Activated T-cell treated with anti-CD3 and anti-CD28 coated beads, Interleukin-2, amount 50 U/mL, for 24 hours (primary cell): ENCODE measurements at regions not wholly inside any gene's neighbourhood (a gene's known extent, or its start where the extent isn't known, plus 50 kb on each side); places are given as distances from the start of the nearest gene placed in this dataset.
"Not testable (repeated sequence)": the region's sequence is repeated elsewhere in the genome, so short reads cannot be mapped to it uniquely, and the experiment has no call there.

Source experiments
- DNase-seq: peaks from one replicate; pipeline ENCODE4 v3.0.0-alpha.2; 2020
- H3K27ac Mint-ChIP-seq: 2 replicates; pipeline ENCODE4 v1.8.0; 2020; ENCODE audit warnings: mild to moderate bottlenecking, mixed read lengths
- H3K27me3 Mint-ChIP-seq: 2 replicates; pipeline ENCODE4 v1.8.0; 2020; ENCODE audit warnings: mixed read lengths
- H3K36me3 Mint-ChIP-seq: 2 replicates; pipeline ENCODE4 v1.8.0; 2020; ENCODE audit warnings: low read depth, mixed read lengths
- H3K4me1 Mint-ChIP-seq: 2 replicates; pipeline ENCODE4 v1.8.0; 2020; ENCODE audit warnings: low read depth, mixed read lengths
- H3K4me3 Mint-ChIP-seq: 2 replicates; pipeline ENCODE4 v1.8.0; 2020; ENCODE audit warnings: mild to moderate bottlenecking, moderate library complexity, mixed read lengths
- H3K9me3 Mint-ChIP-seq: 2 replicates; pipeline ENCODE4 v1.8.0; 2020; ENCODE audit warnings: mixed read lengths

DNA sequence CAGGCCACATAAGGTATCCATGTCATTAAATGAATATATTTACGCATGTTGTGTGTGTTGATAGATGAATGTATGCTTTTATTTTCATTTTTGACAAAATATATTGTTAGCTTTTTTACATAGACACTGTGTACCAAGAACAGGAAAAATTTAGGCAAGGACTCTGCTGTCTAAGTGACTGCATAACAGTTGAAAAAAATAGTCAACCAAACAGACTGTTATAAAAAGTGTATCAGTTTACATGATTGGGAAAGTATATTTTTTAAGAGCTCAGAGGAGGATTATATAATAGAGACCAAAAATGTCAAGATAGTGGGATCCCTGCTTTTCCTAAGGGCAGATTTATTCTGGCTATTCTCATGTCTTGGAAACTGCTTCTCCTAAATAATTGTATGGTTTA lies 858.0 kb downstream of the SLITRK1 start:
- peaks cover 4% of the 10 kb centered on the region for H3K9me3 Mint-ChIP-seq

DNA sequence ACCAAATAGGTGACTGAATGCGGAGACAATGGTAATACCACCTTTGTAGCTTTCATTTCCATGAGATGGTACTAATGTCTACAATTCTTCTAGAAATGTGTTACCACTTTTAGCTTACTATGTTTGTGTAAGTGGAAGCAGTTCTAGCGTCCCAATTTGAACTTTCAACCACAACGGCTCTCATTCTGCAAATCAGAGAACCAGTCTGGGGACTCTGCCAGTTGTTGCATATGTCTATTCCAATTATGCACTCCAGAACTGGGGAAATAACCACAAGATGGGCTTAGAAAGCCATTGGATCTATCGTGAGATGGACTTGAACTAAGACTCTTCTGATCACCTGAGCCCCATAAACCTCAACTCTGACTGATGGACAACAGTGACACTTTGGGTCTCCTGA lies 862.3 kb downstream of the SLITRK1 start:
- Mint-ChIP-seq H3K4me3 (no peak overlapping the region), H3K36me3 (no peaks in the 10 kb centered on the region), H3K9me3 (peaks cover 6% of the 10 kb centered on the region), H3K27me3 (no peaks in the 10 kb centered on the region), H3K4me1 (no peaks in the 10 kb centered on the region), H3K27ac (no peak overlapping the region)
- DNase-seq = no peak

More for the DNA sequence above, 858.0 kb downstream of the SLITRK1 start:
- Mint-ChIP-seq H3K4me1 (no peaks in the 10 kb centered on the region), H3K27me3 (no peaks in the 10 kb centered on the region), H3K4me3 (no peak overlapping the region), H3K36me3 (no peaks in the 10 kb centered on the region), H3K27ac (no peak overlapping the region)
- DNase-seq = no peak

DNA sequence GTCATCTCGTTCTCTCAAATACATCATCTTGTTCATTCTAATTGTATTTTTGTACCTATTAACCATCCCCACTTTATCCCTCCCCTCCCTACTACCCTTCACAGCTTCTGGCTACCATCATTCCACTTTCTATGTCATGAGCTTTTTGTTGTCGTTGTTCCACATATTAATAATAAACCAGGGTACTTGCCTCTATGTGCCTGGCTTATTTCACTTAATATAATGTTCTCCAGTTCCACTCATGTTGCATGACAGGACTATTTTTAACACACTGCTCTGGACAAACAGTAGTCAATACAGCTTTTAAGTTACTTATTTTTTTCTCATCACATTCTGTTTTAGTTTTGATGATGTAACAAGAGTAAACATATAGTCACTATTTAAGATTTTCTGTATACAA lies 872.3 kb downstream of the SLITRK1 start:
- H3K27ac Mint-ChIP-seq = no peak overlapping the region
- H3K36me3 Mint-ChIP-seq = no peaks in the 10 kb centered on the region
- no peak overlapping the region for H3K4me3 Mint-ChIP-seq
- no peaks in the 10 kb centered on the region for H3K4me1 Mint-ChIP-seq
- H3K9me3 Mint-ChIP-seq = peaks cover 2% of the 10 kb centered on the region
- no peaks in the 10 kb centered on the region for H3K27me3 Mint-ChIP-seq
- DNase-seq = no peak

DNA sequence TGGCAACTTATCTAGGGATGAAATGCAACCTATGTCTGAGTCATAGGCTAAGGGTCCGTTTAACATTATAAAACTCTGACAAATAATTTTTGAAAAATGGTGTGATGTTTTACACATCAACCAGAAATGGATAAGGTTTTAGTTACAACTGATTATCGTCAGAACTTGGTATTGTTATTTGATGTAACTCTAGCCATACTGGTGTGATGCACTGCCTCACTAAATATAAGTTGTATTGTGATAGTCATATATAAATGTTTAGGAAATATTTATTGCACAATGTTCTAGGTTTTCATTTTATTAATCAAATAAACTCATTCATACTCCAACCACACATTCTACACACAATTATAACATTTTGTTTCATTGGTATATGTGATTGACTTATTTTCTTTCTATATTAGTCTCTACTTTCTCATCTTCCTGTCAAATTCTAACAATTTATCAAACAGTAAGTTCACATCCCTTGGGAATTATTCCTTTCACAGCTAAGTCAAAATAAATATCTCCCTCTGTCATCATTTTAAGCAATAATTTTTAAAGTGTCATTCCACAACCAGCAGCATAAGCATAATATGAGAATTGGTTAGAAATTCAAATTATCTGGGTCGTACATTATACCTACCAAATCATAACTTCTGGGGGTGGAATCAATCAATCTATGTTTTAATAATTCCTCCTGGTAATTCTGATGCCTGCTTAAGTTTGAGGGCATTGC lies 873.9 kb downstream of the SLITRK1 start:
- no peaks in the 10 kb centered on the region for H3K4me1 Mint-ChIP-seq
- no peak for DNase-seq
- no peaks in the 10 kb centered on the region for H3K27me3 Mint-ChIP-seq
- no peak overlapping the region for H3K27ac Mint-ChIP-seq
- H3K36me3 Mint-ChIP-seq = no peaks in the 10 kb centered on the region
- peaks cover 5% of the 10 kb centered on the region for H3K9me3 Mint-ChIP-seq
- H3K4me3 Mint-ChIP-seq = no peak overlapping the region

GRCh38 chr13:83007226-83007625 lies 875.0 kb downstream of the SLITRK1 start:
- Mint-ChIP-seq H3K9me3 (peaks cover 7% of the 10 kb centered on the region), H3K36me3 (no peaks in the 10 kb centered on the region), H3K27ac (no peak overlapping the region), H3K27me3 (no peaks in the 10 kb centered on the region), H3K4me3 (no peak overlapping the region), H3K4me1 (no peaks in the 10 kb centered on the region)
- DNase-seq = no peak

DNA sequence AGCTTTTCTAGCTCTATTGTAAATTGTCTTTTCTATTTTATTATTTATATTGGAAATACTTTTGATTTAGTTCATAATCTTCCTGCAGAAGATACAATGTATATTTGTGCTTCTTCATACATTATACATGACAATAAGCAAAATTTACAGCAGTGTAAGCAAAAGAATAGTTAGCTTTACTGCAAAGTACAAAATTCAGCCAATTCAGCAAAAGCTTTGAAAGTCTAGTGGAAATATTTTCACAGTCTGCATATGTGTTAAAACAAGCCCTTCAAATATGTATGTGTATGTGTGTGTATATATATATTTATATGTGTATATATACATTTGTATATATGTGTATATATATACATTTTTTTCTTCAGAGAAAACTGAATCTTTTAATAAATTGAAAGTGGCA lies 879.1 kb downstream of the SLITRK1 start:
- DNase-seq = no peak
- Mint-ChIP-seq H3K27ac (no peak overlapping the region), H3K4me3 (no peak overlapping the region), H3K27me3 (no peaks in the 10 kb centered on the region), H3K9me3 (peaks cover 10% of the 10 kb centered on the region), H3K4me1 (no peaks in the 10 kb centered on the region), H3K36me3 (no peaks in the 10 kb centered on the region)

DNA sequence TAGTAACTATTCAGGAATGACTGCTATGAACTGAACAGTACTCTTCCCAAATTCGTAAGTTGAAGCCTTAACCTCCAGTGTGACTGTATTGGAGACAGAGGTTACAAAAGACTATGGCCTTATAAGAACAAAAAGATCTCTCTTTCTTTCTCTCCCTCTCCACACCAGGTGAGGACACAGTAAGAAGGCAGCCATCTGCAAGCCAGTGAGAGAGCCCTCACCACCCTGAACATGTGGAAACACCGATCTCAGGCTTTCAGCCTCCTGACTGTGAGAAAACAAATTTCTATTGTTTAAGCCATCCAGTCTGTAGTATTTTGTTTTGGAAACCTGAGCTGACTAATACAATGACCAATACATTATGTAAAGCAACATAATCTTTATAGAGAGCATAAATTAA lies 888.9 kb downstream of the SLITRK1 start:
- Mint-ChIP-seq H3K36me3 (no peaks in the 10 kb centered on the region), H3K27ac (no peak overlapping the region), H3K4me3 (no peak overlapping the region), H3K4me1 (no peaks in the 10 kb centered on the region), H3K27me3 (no peaks in the 10 kb centered on the region), H3K9me3 (peaks cover 9% of the 10 kb centered on the region)
- no peak for DNase-seq

- Mint-ChIP-seq H3K9me3 (no peaks in the 10 kb centered on the region), H3K4me1 (no peaks in the 10 kb centered on the region)
Measured at GRCh38 chr13:82976499-82976898, 905.8 kb downstream of the SLITRK1 start.

DNA sequence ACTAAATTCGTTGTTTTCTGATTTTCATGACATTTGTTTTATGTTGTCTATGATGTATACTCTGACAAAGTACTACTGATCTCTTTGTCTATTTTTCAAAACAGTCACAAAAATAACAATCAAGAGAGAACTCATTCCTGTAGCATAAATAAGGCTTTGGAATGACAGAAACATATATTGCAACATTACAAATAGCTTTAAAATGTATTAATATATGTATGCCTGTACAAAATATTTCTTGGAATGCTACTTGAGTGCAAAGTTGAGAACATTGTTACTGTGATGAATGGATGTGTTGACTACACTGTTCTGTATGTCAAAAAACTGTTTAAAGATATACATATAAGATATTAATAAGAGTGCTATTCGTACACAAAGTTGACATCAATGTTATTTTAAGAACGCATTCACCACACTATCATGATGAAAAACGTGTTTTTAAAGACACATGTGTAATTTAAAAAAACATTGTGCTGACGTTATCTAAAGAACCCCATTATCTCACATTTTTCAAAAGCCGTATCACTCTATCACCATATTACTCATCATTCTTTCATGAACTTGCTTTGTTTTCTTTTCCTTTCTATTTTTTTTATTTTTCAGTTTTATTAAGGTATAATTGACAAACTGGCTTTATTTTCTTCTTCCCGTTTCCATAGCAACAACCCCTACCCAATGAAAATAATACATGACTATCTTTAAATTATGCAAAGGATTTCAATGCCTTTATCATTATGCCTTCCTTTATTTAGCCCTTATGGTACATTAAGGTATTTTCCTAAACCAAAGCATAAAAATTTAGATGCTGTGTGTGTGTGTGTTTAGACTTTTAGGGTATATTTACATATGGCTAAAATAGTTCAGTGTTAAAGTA lies 918.8 kb downstream of the SLITRK1 start:
- Mint-ChIP-seq H3K4me3 (no peak overlapping the region), H3K27me3 (no peaks in the 10 kb centered on the region), H3K36me3 (no peaks in the 10 kb centered on the region), H3K9me3 (peaks cover 7% of the 10 kb centered on the region), H3K27ac (no peak overlapping the region), H3K4me1 (no peaks in the 10 kb centered on the region)
- no peak for DNase-seq

More at GRCh38 chr13:82976499-82976898, 905.8 kb downstream of the SLITRK1 start:
- H3K36me3 Mint-ChIP-seq = no peaks in the 10 kb centered on the region
- H3K27me3 Mint-ChIP-seq = no peaks in the 10 kb centered on the region
- DNase-seq = no peak
- no peak overlapping the region for H3K27ac Mint-ChIP-seq
- H3K4me3 Mint-ChIP-seq = no peak overlapping the region

- Mint-ChIP-seq H3K4me3 (no peak overlapping the region), H3K36me3 (no peaks in the 10 kb centered on the region), H3K27ac (no peak overlapping the region), H3K9me3 (peaks cover 10% of the 10 kb centered on the region), H3K4me1 (no peaks in the 10 kb centered on the region), H3K27me3 (no peaks in the 10 kb centered on the region)
- no peak for DNase-seq
Measured at GRCh38 chr13:82962397-82962796, 919.9 kb downstream of the SLITRK1 start.

GRCh38 chr13:82961757-82962156 lies 920.5 kb downstream of the SLITRK1 start:
- Mint-ChIP-seq H3K4me3 (no peak overlapping the region), H3K27me3 (no peaks in the 10 kb centered on the region), H3K9me3 (peaks cover 10% of the 10 kb centered on the region), H3K36me3 (no peaks in the 10 kb centered on the region), H3K27ac (no peak overlapping the region), H3K4me1 (no peaks in the 10 kb centered on the region)
- DNase-seq = no peak

- H3K36me3 Mint-ChIP-seq, H3K27ac Mint-ChIP-seq, H3K9me3 Mint-ChIP-seq, DNase-seq, H3K27me3 Mint-ChIP-seq, H3K4me1 Mint-ChIP-seq, H3K4me3 Mint-ChIP-seq: not testable (repeated sequence)
Measured at GRCh38 chr13:82952336-82952735, 929.9 kb downstream of the SLITRK1 start.

DNA sequence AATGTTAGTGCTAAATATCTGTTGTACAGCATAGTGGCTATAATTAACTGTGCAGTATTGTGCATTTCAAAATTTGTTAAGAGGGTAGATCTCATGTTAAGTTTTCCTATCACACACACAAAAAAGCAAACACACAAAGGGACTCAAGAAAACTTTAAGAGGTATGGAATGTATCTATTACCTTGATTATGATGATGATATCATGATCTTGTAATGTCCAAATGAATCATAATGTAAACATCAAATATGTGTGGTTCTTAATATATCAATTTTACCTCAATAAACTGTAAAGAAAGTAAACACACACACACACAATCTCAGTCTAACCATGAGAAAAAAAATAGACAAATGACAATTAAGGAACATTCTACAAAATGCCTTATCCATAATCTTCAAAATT lies 934.6 kb downstream of the SLITRK1 start:
- Mint-ChIP-seq H3K27ac (no peak overlapping the region), H3K4me3 (no peak overlapping the region), H3K9me3 (peaks cover 7% of the 10 kb centered on the region), H3K27me3 (no peaks in the 10 kb centered on the region), H3K4me1 (no peaks in the 10 kb centered on the region), H3K36me3 (no peaks in the 10 kb centered on the region)
- no peak for DNase-seq

DNA sequence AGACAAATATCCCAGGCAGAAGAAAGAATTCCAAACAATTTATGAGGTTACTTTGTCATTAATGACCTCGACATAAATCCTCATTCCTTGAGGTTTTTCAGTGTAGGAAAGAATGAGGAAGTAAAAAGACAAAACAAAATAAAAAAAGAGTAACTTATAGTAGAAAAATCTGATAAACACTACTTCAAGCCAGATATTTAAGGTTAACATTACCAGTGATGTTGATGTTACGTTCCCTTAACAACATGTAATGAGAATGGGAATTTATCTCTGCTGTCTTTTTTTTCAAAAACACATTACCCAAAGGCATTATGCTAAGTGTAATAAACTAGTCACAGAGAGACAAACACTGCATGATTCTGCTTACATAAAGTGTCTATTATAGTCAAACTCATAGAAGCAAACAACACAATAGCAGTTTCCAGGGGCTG lies 935.1 kb downstream of the SLITRK1 start:
- Mint-ChIP-seq H3K9me3 (peaks cover 8% of the 10 kb centered on the region), H3K4me1 (no peaks in the 10 kb centered on the region), H3K27ac (no peak overlapping the region), H3K4me3 (no peak overlapping the region), H3K27me3 (no peaks in the 10 kb centered on the region), H3K36me3 (no peaks in the 10 kb centered on the region)
- DNase-seq = no peak

- Mint-ChIP-seq H3K9me3 (peaks cover 11% of the 10 kb centered on the region), H3K4me1 (no peaks in the 10 kb centered on the region), H3K36me3 (no peaks in the 10 kb centered on the region), H3K4me3 (no peak overlapping the region), H3K27me3 (no peaks in the 10 kb centered on the region), H3K27ac (no peak overlapping the region)
- DNase-seq = no peak
Measured at GRCh38 chr13:82938644-82939043, 943.6 kb downstream of the SLITRK1 start.
